ENCODE measurements at regions not wholly inside any gene's neighbourhood (a gene's known extent, or its start where the extent isn't known, plus 50 kb on each side); places are given as distances from the start of the nearest gene placed in this dataset.
"Not testable (repeated sequence)": the region's sequence is repeated elsewhere in the genome, so short reads cannot be mapped to it uniquely, and the experiment has no call there.

GRCh38 chr5:37962389-37962788, 122.5 kb upstream of the GDNF start:
- Histone ChIP-seq H3K4me3 (ENCODE audit: insufficient read depth, low read depth, low read length) (no peak overlapping the region), H3K36me3 (replicated peaks; ENCODE audit: control insufficient read depth, insufficient read depth, low read length) (no peaks in the 10 kb centered on the region), H3K27me3 (ENCODE audit: control insufficient read depth, insufficient read depth, low read length) (no peaks in the 10 kb centered on the region)
- DNase-seq: no peak

- no peak for DNase-seq
- Histone ChIP-seq H3K27me3 (ENCODE audit: control insufficient read depth, insufficient read depth, low read length) (no peaks in the 10 kb centered on the region), H3K4me3 (ENCODE audit: insufficient read depth, low read depth, low read length) (no peak overlapping the region), H3K36me3 (replicated peaks; ENCODE audit: control insufficient read depth, insufficient read depth, low read length) (no peaks in the 10 kb centered on the region)
These were observed 117.4 kb upstream of the GDNF start for GRCh38 chr5:37957218-37957617.

- DNase-seq: no peak
- Histone ChIP-seq H3K27me3 (ENCODE audit: control insufficient read depth, insufficient read depth, low read length) (no peaks in the 10 kb centered on the region), H3K4me3 (ENCODE audit: insufficient read depth, low read depth, low read length) (no peak overlapping the region)
These were observed 115.9 kb upstream of the GDNF start for GRCh38 chr5:37955748-37956147.

GRCh38 chr5:37954561-37954960, 114.7 kb upstream of the GDNF start:
- H3K36me3 ChIP-seq (replicated peaks; ENCODE audit: control insufficient read depth, insufficient read depth, low read length): no peaks in the 10 kb centered on the region
- no peak overlapping the region for H3K4me3 ChIP-seq (ENCODE audit: insufficient read depth, low read depth, low read length)
- no peaks in the 10 kb centered on the region for H3K27me3 ChIP-seq (ENCODE audit: control insufficient read depth, insufficient read depth, low read length)
- DNase-seq: no peak

More at GRCh38 chr5:37955748-37956147, 115.9 kb upstream of the GDNF start:
- H3K36me3 ChIP-seq (replicated peaks; ENCODE audit: control insufficient read depth, insufficient read depth, low read length): no peaks in the 10 kb centered on the region

- Histone ChIP-seq H3K27me3 (ENCODE audit: control insufficient read depth, insufficient read depth, low read length) (no peaks in the 10 kb centered on the region), H3K36me3 (replicated peaks; ENCODE audit: control insufficient read depth, insufficient read depth, low read length) (no peaks in the 10 kb centered on the region), H3K4me3 (ENCODE audit: insufficient read depth, low read depth, low read length) (no peak overlapping the region)
- DNase-seq: peak; percentile 30
These were observed 112.3 kb upstream of the GDNF start for GRCh38 chr5:37951946-37952721.

- H3K4me3 ChIP-seq (ENCODE audit: insufficient read depth, low read depth, low read length): no peak overlapping the region
- no peaks in the 10 kb centered on the region for H3K27me3 ChIP-seq (ENCODE audit: control insufficient read depth, insufficient read depth, low read length)
- no peaks in the 10 kb centered on the region for H3K36me3 ChIP-seq (replicated peaks; ENCODE audit: control insufficient read depth, insufficient read depth, low read length)
- DNase-seq: no peak
These were observed 110.6 kb upstream of the GDNF start for GRCh38 chr5:37950436-37950835.

- no peaks in the 10 kb centered on the region for H3K27me3 ChIP-seq (ENCODE audit: control insufficient read depth, insufficient read depth, low read length)
- no peak overlapping the region for H3K4me3 ChIP-seq (ENCODE audit: insufficient read depth, low read depth, low read length)
- no peaks in the 10 kb centered on the region for H3K36me3 ChIP-seq (replicated peaks; ENCODE audit: control insufficient read depth, insufficient read depth, low read length)
- no peak for DNase-seq
These were observed 105.6 kb upstream of the GDNF start for GRCh38 chr5:37945446-37945845.

- DNase-seq; H3K36me3 ChIP-seq (replicated peaks; ENCODE audit: control insufficient read depth, insufficient read depth, low read length); H3K4me3 ChIP-seq (ENCODE audit: insufficient read depth, low read depth, low read length); H3K27me3 ChIP-seq (ENCODE audit: control insufficient read depth, insufficient read depth, low read length): not testable (repeated sequence)
These were observed 103.3 kb upstream of the GDNF start for GRCh38 chr5:37943136-37943535.

- Histone ChIP-seq H3K4me3 (ENCODE audit: insufficient read depth, low read depth, low read length) (no peak overlapping the region), H3K27me3 (ENCODE audit: control insufficient read depth, insufficient read depth, low read length) (no peaks in the 10 kb centered on the region), H3K36me3 (replicated peaks; ENCODE audit: control insufficient read depth, insufficient read depth, low read length) (no peaks in the 10 kb centered on the region)
- DNase-seq: no peak
These were observed 101.2 kb upstream of the GDNF start for GRCh38 chr5:37940931-37941623.

- no peaks in the 10 kb centered on the region for H3K27me3 ChIP-seq (ENCODE audit: control insufficient read depth, insufficient read depth, low read length)
- H3K36me3 ChIP-seq (replicated peaks; ENCODE audit: control insufficient read depth, insufficient read depth, low read length): no peaks in the 10 kb centered on the region
- H3K4me3 ChIP-seq (ENCODE audit: insufficient read depth, low read depth, low read length): no peak overlapping the region
- DNase-seq: no peak
These were observed 99.0 kb upstream of the GDNF start for GRCh38 chr5:37938861-37939260.

- H3K4me3 ChIP-seq (ENCODE audit: insufficient read depth, low read depth, low read length): no peak overlapping the region
- H3K27me3 ChIP-seq (ENCODE audit: control insufficient read depth, insufficient read depth, low read length): no peaks in the 10 kb centered on the region
- H3K36me3 ChIP-seq (replicated peaks; ENCODE audit: control insufficient read depth, insufficient read depth, low read length): no peaks in the 10 kb centered on the region
- no peak for DNase-seq
These were observed 98.4 kb upstream of the GDNF start for GRCh38 chr5:37938076-37938852.

- Histone ChIP-seq H3K36me3 (replicated peaks; ENCODE audit: control insufficient read depth, insufficient read depth, low read length) (no peaks in the 10 kb centered on the region), H3K27me3 (ENCODE audit: control insufficient read depth, insufficient read depth, low read length) (no peaks in the 10 kb centered on the region), H3K4me3 (ENCODE audit: insufficient read depth, low read depth, low read length) (no peak overlapping the region)
- DNase-seq: no peak
These were observed 96.2 kb upstream of the GDNF start for GRCh38 chr5:37936091-37936490.

GRCh38 chr5:37933576-37933975, 93.7 kb upstream of the GDNF start:
- DNase-seq: no peak
- Histone ChIP-seq H3K27me3 (ENCODE audit: control insufficient read depth, insufficient read depth, low read length) (no peaks in the 10 kb centered on the region), H3K4me3 (ENCODE audit: insufficient read depth, low read depth, low read length) (no peak overlapping the region), H3K36me3 (replicated peaks; ENCODE audit: control insufficient read depth, insufficient read depth, low read length) (no peaks in the 10 kb centered on the region)

GRCh38 chr5:37932450-37932849, 92.6 kb upstream of the GDNF start:
- DNase-seq: no peak
- Histone ChIP-seq H3K27me3 (ENCODE audit: control insufficient read depth, insufficient read depth, low read length) (no peaks in the 10 kb centered on the region), H3K36me3 (replicated peaks; ENCODE audit: control insufficient read depth, insufficient read depth, low read length) (no peaks in the 10 kb centered on the region), H3K4me3 (ENCODE audit: insufficient read depth, low read depth, low read length) (no peak overlapping the region)

- H3K4me3 ChIP-seq (ENCODE audit: insufficient read depth, low read depth, low read length): no peak overlapping the region
- no peak for DNase-seq
- H3K36me3 ChIP-seq (replicated peaks; ENCODE audit: control insufficient read depth, insufficient read depth, low read length): no peaks in the 10 kb centered on the region
- H3K27me3 ChIP-seq (ENCODE audit: control insufficient read depth, insufficient read depth, low read length): no peaks in the 10 kb centered on the region; the same call in 1 of the 2 replicates
These were observed 91.7 kb upstream of the GDNF start for GRCh38 chr5:37931541-37931940.

All from H7 (cell line).